ENCODE measurements at regions not wholly inside any gene's neighbourhood (a gene's known extent, or its start where the extent isn't known, plus 50 kb on each side); places are given as distances from the start of the nearest gene placed in this dataset.

GRCh38 chr2:60116161-60116875 is 437.1 kb downstream of the BCL11A start:
- TF ChIP-seq, protein P1, sequence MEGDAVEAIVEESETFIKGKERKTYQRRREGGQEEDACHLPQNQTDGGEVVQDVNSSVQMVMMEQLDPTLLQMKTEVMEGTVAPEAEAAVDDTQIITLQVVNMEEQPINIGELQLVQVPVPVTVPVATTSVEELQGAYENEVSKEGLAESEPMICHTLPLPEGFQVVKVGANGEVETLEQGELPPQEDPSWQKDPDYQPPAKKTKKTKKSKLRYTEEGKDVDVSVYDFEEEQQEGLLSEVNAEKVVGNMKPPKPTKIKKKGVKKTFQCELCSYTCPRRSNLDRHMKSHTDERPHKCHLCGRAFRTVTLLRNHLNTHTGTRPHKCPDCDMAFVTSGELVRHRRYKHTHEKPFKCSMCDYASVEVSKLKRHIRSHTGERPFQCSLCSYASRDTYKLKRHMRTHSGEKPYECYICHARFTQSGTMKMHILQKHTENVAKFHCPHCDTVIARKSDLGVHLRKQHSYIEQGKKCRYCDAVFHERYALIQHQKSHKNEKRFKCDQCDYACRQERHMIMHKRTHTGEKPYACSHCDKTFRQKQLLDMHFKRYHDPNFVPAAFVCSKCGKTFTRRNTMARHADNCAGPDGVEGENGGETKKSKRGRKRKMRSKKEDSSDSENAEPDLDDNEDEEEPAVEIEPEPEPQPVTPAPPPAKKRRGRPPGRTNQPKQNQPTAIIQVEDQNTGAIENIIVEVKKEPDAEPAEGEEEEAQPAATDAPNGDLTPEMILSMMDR (IDR thresholded peaks at IDR 0.05; ENCODE audit: low read length), result no peak
- TF ChIP-seq EZH2 (optimal IDR thresholded peaks at IDR 0.05; ENCODE audit: low read depth, low read length), result no peak

All from MM.1S (cell line).